IMR-90 (cell line): ENCODE measurements at regions not wholly inside any gene's neighbourhood (a gene's known extent, or its start where the extent isn't known, plus 50 kb on each side); places are given as distances from the start of the nearest gene placed in this dataset.

Experiments
- ATAC-seq: fragments of 200-7000 bp; cut with Tn5 transposase; 2 replicates; pipeline ENCODE4 v1.9.1; 2020; ENCODE audit warnings: low read depth, mild to moderate bottlenecking, moderate library complexity
- BruUV-seq: library from RNA; stranded (reverse); fragments of 400-500 nt; replicated peaks from 2 replicates; lab custom pipeline; 2021; lab: Mats Ljungman, UMichigan
- CTCF ChIA-PET: fragments of 300-600 bp; formaldehyde crosslinking; extraction: SDS; loops from one replicate; lab custom pipeline; 2021; ENCODE audit warnings: antibody characterized with exemption; lab: Yijun Ruan, JAX
- POLR2A ChIA-PET: fragments of 300-600 bp; sonication (Branson Sonifier 250); formaldehyde crosslinking; loops from one replicate; lab custom pipeline; 2022; ENCODE audit warnings: antibody characterized with exemption; ENCODE audit not compliant: unreplicated experiment; lab: Charles Lee
- DNase-seq: peaks from one replicate; pipeline ENCODE4 v3.0.0; 2013
- H2AFZ ChIP-seq: replicated peaks from 2 replicates; pipeline ENCODE3; 2013; ENCODE audit warnings: low read length, mild to moderate bottlenecking; ENCODE audit not compliant: poor library complexity
- H2AK5ac ChIP-seq: 2 replicates; pipeline ENCODE4 v1.6.1; 2013; ENCODE audit warnings: low read depth, low read length, inconsistent platforms
- H2AK9ac ChIP-seq: replicated peaks from 2 replicates; pipeline ENCODE3; 2013; ENCODE audit warnings: mild to moderate bottlenecking, low read depth, low read length, moderate library complexity; ENCODE audit not compliant: poor library complexity
- H2BK120ac ChIP-seq: 2 replicates; pipeline ENCODE4 v1.6.1; 2013; ENCODE audit warnings: low read depth, low read length, inconsistent platforms
- H2BK15ac ChIP-seq: 3 replicates; pipeline ENCODE4 v1.6.1; 2013; ENCODE audit warnings: low read depth, low read length, inconsistent platforms
- H2BK20ac ChIP-seq: 2 replicates; pipeline ENCODE4 v1.6.1; 2013; ENCODE audit warnings: low read depth, mild to moderate bottlenecking, inconsistent platforms, low read length, moderate library complexity
- H2BK5ac ChIP-seq: 2 replicates; pipeline ENCODE4 v1.6.1; 2013; ENCODE audit warnings: mild to moderate bottlenecking, low read depth, low read length, inconsistent platforms; ENCODE audit not compliant: poor library complexity, severe bottlenecking
- H3K14ac ChIP-seq: replicated peaks from 2 replicates; pipeline ENCODE4 v1.6.1; 2013; ENCODE audit warnings: low read depth, low read length, inconsistent platforms
- H3K18ac ChIP-seq: 2 replicates; pipeline ENCODE4 v1.6.1; 2013; ENCODE audit warnings: low read depth, low read length, control low read depth
- H3K23ac ChIP-seq: 2 replicates; pipeline ENCODE4 v1.6.1; 2013; ENCODE audit warnings: low read depth, low read length, inconsistent platforms
- H3K27ac ChIP-seq: 2 replicates; pipeline ENCODE4 v1.5.1; 2013; ENCODE audit warnings: mild to moderate bottlenecking, control low read depth, low read length; ENCODE audit not compliant: insufficient read depth
- H3K27me3 ChIP-seq: 2 replicates; pipeline ENCODE4 v1.6.1; 2013; ENCODE audit warnings: low read length; ENCODE audit not compliant: control insufficient read depth, insufficient read depth
- H3K36me3 ChIP-seq: 2 replicates; pipeline ENCODE4 v1.6.1; 2013; ENCODE audit warnings: low read length, mixed read lengths; ENCODE audit not compliant: control insufficient read depth, insufficient read depth
- H3K4ac ChIP-seq: 2 replicates; pipeline ENCODE4 v1.6.1; 2013; ENCODE audit warnings: low read depth, low read length, inconsistent platforms
- H3K4me1 ChIP-seq: 2 replicates; pipeline ENCODE4 v1.6.1; 2013; ENCODE audit warnings: low read length, mixed read lengths; ENCODE audit not compliant: control insufficient read depth, insufficient read depth
- H3K4me2 ChIP-seq: 2 replicates; pipeline ENCODE4 v1.6.1; 2013; ENCODE audit warnings: low read depth, mild to moderate bottlenecking, control low read depth, low read length, moderate library complexity
- H3K4me3 ChIP-seq: 2 replicates; pipeline ENCODE4 v1.5.1; 2013; ENCODE audit warnings: low read depth, mild to moderate bottlenecking, control low read depth, low read length, moderate library complexity; ENCODE audit not compliant: insufficient read depth
- H3K56ac ChIP-seq: 2 replicates; pipeline ENCODE4 v1.6.1; 2013; ENCODE audit warnings: low read length, inconsistent platforms; ENCODE audit not compliant: insufficient read depth; ENCODE audit errors: extremely low read depth
- H3K79me1 ChIP-seq, 2 experiments: 2 replicates each; pipeline ENCODE4 v1.6.1; 2013; ENCODE audit warnings: low read length in 2 of 2, inconsistent platforms in 1 of 2, low read depth in 1 of 2
- H3K9ac ChIP-seq: 2 replicates; pipeline ENCODE4 v1.6.1; 2013; ENCODE audit warnings: low read depth, low read length, control low read depth
- H3K9me1 ChIP-seq: 2 replicates; pipeline ENCODE4 v1.6.1; 2013; ENCODE audit warnings: low read length, inconsistent platforms; ENCODE audit not compliant: insufficient read depth
- H3K9me3 ChIP-seq: 2 replicates; pipeline ENCODE4 v1.6.1; 2013; ENCODE audit warnings: low read length; ENCODE audit not compliant: control insufficient read depth, insufficient read depth
- H4K20me1 ChIP-seq: 2 replicates; pipeline ENCODE4 v1.6.1; 2013; ENCODE audit warnings: low read length, inconsistent platforms; ENCODE audit not compliant: insufficient read depth
- H4K5ac ChIP-seq: 2 replicates; pipeline ENCODE4 v1.6.1; 2013; ENCODE audit warnings: mild to moderate bottlenecking, low read depth, low read length, control low read depth
- H4K8ac ChIP-seq, 2 experiments: 2 replicates each; pipeline ENCODE4 v1.6.1; 2013; ENCODE audit warnings: low read depth in 2 of 2, low read length in 2 of 2, control low read depth in 1 of 2, inconsistent platforms in 1 of 2
- H4K91ac ChIP-seq: 2 replicates; pipeline ENCODE4 v1.6.1; 2013; ENCODE audit warnings: low read depth, low read length, inconsistent platforms; ENCODE audit not compliant: insufficient read depth
- RAD21 ChIP-seq: IDR thresholded peaks from 2 replicates; pipeline ENCODE4 v1.6.1; 2012; ENCODE audit warnings: low read length, improper control_type of control experiment
- SMC3 ChIP-seq: fragments of 150-350 bp; IDR thresholded peaks from 2 replicates; pipeline ENCODE4 v1.6.1; 2016; ENCODE audit warnings: low read depth, mild to moderate bottlenecking, antibody characterized with exemption, low read length, moderate library complexity
- WGBS, 2 experiments: methylation state at CpG; one replicate each; pipeline versions ENCODE4 v1.1.5 to v1.1.7; 2013; ENCODE audit warnings: missing lambda C conversion rate in 2 of 2; ENCODE audit not compliant: insufficient read length in 1 of 2; ENCODE audit errors: extremely low coverage in 2 of 2; 5-methylcytosine and 5-hydroxymethylcytosine counted together
- dilution Hi-C: fragments of 300-500 bp; cut with HindIII; formaldehyde crosslinking; loops from one replicate; pipeline ENCODE4 v1.14.3; 2018; ENCODE audit warnings: low sequenced_read_pairs; ENCODE audit not compliant: unreplicated experiment
- in situ Hi-C: fragments of 300-500 bp; cut with MboI; formaldehyde crosslinking; loops from 3 replicates; pipeline ENCODE4 v1.14.3; 2019; ENCODE audit warnings: low sequenced_read_pairs, inconsistent platforms, mixed read lengths
- intact Hi-C: fragments of 100-400 bp; cut with micrococcal nuclease; formaldehyde crosslinking; loops from 2 replicates; pipeline ENCODE4 v1.10.0; 2022

GRCh38 chr3:127137113-127137512 lies 55.8 kb upstream of the PRR23E start:
- no TSS peak for BruUV-seq
- H2AFZ ChIP-seq, result no peak overlapping the region
- H3K27me3 ChIP-seq, result peaks cover 56% of the 10 kb centered on the region
- no peak overlapping the region for H4K5ac ChIP-seq
- H3K9me3 ChIP-seq, result no peaks in the 10 kb centered on the region
- ATAC-seq (no peak), DNase-seq (no peak)
- H2AK9ac ChIP-seq, result no peak overlapping the region
- H3K56ac ChIP-seq, result no peak overlapping the region
- H3K4me1 ChIP-seq, result no peaks in the 10 kb centered on the region; the same call in 1 of the 2 replicates
- ChIA-PET CTCF (no interaction called here), POLR2A (no interaction called here)
- no peak overlapping the region for H2BK15ac ChIP-seq
- H3K36me3 ChIP-seq, result no peaks in the 10 kb centered on the region
- H3K23ac ChIP-seq, result no peak overlapping the region
- dilution Hi-C loops, result no loop called here
- intact Hi-C loops, result no loop called here
- H3K4ac ChIP-seq, result no peak overlapping the region
- H4K20me1 ChIP-seq, result no peaks in the 10 kb centered on the region
- no peak overlapping the region for H3K4me2 ChIP-seq
- no peak overlapping the region for H2BK120ac ChIP-seq
- no peak overlapping the region for H3K4me3 ChIP-seq
- H3K9ac ChIP-seq, result no peak overlapping the region
- H3K27ac ChIP-seq, result no peak overlapping the region
- in situ Hi-C loops, result no loop called here
- no peak overlapping the region for H2BK20ac ChIP-seq
- H3K79me1 ChIP-seq, result no peaks in the 10 kb centered on the region
- H2BK5ac ChIP-seq, result no peak overlapping the region
- TF ChIP-seq SMC3, result no peak
- TF ChIP-seq RAD21, result no peak
- no peak overlapping the region for H4K8ac ChIP-seq
- H3K14ac ChIP-seq, result no peak overlapping the region
- WGBS, 2 experiments, result 42% methylated on average over 4 of the region's 8 CpGs; no CpG with 5 or more reads in 1 of the 2 experiments
- no peak overlapping the region for H3K18ac ChIP-seq
- no peaks in the 10 kb centered on the region for H3K9me1 ChIP-seq
- no peak overlapping the region for H4K91ac ChIP-seq
- no peak overlapping the region for H2AK5ac ChIP-seq
